AG20443 (cell line): ENCODE measurements at regions not wholly inside any gene's neighbourhood (a gene's known extent, or its start where the extent isn't known, plus 50 kb on each side); places are given as distances from the start of the nearest gene placed in this dataset.
A peak's percentile ranks its signal among the peaks of the same experiment; 100 is the strongest.

Experiments
- DNase-seq: peaks from one replicate; pipeline ENCODE4 v3.0.0; 2012; ENCODE audit warnings: low spot score, mixed read lengths

GRCh38 chr1:29508458-29509107 is 272.3 kb downstream of the PTPRU start:
- no peak for DNase-seq

GRCh38 chr1:29506678-29507225 is 270.4 kb downstream of the PTPRU start:
- no peak for DNase-seq

GRCh38 chr1:29505532-29506220 is 269.4 kb downstream of the PTPRU start:
- no peak for DNase-seq

- DNase-seq, result no peak
Measured at GRCh38 chr1:29504709-29505410, 268.5 kb downstream of the PTPRU start.

GRCh38 chr1:29504196-29504595 is 267.9 kb downstream of the PTPRU start:
- DNase-seq, result peak; percentile 27

GRCh38 chr1:29502911-29503840 is 266.9 kb downstream of the PTPRU start:
- no peak for DNase-seq

- DNase-seq, result no peak
Measured at GRCh38 chr1:29502225-29502910, 266.0 kb downstream of the PTPRU start.

GRCh38 chr1:29501227-29501976 is 265.1 kb downstream of the PTPRU start:
- DNase-seq, result no peak

GRCh38 chr1:29500651-29501050 is 264.3 kb downstream of the PTPRU start:
- DNase-seq, result no peak

- DNase-seq, result no peak
Measured at GRCh38 chr1:29500041-29500440, 263.7 kb downstream of the PTPRU start.

- no peak for DNase-seq
Measured at GRCh38 chr1:29499104-29499650, 262.9 kb downstream of the PTPRU start.

GRCh38 chr1:29498126-29499103 is 262.1 kb downstream of the PTPRU start:
- DNase-seq, result no peak

GRCh38 chr1:29497395-29498125 is 261.2 kb downstream of the PTPRU start:
- DNase-seq, result no peak

GRCh38 chr1:29496701-29497100 is 260.4 kb downstream of the PTPRU start:
- DNase-seq, result no peak

- DNase-seq, result no peak
Measured at GRCh38 chr1:29490204-29490934, 254.0 kb downstream of the PTPRU start.

- DNase-seq, result no peak
Measured at GRCh38 chr1:29489471-29489870, 253.1 kb downstream of the PTPRU start.

- DNase-seq, result no peak
Measured at GRCh38 chr1:29488794-29489311, 252.5 kb downstream of the PTPRU start.
